Activated T-helper 17 cell treated with anti-CD3 and anti-CD28 coated beads, Interleukin-2, amount 50 U/mL, for 72 hours (primary cell): ENCODE measurements at regions not wholly inside any gene's neighbourhood (a gene's known extent, or its start where the extent isn't known, plus 50 kb on each side); places are given as distances from the start of the nearest gene placed in this dataset.

ENCODE experiments used
- ATAC-seq: fragments of 150-1000 bp; cut with Tn5 transposase; replicated peaks from 2 replicates; pipeline ENCODE4 v1.10.0; 2021; ENCODE audit warnings: mild to moderate bottlenecking, moderate library complexity
- H3K27ac Mint-ChIP-seq: one replicate; pipeline ENCODE4 v1.8.0; 2022; ENCODE audit warnings: mixed read lengths
- H3K27me3 Mint-ChIP-seq: one replicate; pipeline ENCODE4 v1.8.0; 2022; ENCODE audit warnings: mixed read lengths
- H3K36me3 Mint-ChIP-seq: one replicate; pipeline ENCODE4 v1.8.0; 2022; ENCODE audit warnings: low read depth, mild to moderate bottlenecking, mixed read lengths
- H3K4me1 Mint-ChIP-seq: one replicate; pipeline ENCODE4 v1.8.0; 2022; ENCODE audit warnings: mixed read lengths
- H3K4me3 Mint-ChIP-seq: one replicate; pipeline ENCODE4 v1.8.0; 2022; ENCODE audit warnings: mild to moderate bottlenecking, mixed read lengths
- H3K9me3 Mint-ChIP-seq: one replicate; pipeline ENCODE4 v1.8.0; 2022; ENCODE audit warnings: mixed read lengths

DNA sequence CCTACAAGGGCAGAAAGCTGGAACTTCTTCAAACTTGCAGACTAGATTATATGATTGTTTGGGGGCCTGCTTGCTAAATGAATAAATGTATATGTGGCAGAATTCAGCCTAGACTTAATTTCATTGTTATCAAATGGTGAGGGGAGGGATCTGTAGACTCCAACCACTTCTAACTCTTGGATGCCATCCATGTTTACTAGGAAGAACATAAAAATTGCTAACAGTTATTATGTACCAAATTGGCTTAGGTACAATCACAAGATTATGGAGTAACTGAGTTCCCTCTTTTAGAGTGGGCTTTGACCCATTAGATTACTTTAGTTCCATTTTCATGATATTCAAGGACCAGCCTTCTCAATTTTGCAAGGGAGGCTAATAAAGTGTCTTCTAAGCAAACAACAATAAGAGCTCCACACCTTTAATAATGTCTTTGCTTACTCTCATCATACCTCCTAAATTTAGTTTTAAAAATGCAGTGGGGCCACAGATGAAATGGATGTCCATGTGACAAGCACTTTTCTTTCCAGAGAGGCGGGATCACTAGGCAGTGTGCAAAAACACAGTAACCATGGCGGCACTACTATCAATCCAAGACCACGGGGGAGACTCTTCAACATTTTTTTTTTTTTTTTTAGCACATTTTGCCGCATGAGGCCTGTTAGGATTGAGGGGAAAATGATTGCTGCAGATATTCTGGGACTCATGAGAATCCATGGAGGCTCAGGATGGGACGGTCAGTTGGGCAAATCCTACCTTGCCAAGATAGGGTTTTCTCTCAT lies 217.6 kb upstream of the SPRED2 start:
- Mint-ChIP-seq H3K4me1 (no peaks in the 10 kb centered on the region), H3K4me3 (no peak overlapping the region), H3K27me3 (no peaks in the 10 kb centered on the region), H3K27ac (no peak overlapping the region), H3K36me3 (no peaks in the 10 kb centered on the region), H3K9me3 (no peaks in the 10 kb centered on the region)
- ATAC-seq = no peak

DNA sequence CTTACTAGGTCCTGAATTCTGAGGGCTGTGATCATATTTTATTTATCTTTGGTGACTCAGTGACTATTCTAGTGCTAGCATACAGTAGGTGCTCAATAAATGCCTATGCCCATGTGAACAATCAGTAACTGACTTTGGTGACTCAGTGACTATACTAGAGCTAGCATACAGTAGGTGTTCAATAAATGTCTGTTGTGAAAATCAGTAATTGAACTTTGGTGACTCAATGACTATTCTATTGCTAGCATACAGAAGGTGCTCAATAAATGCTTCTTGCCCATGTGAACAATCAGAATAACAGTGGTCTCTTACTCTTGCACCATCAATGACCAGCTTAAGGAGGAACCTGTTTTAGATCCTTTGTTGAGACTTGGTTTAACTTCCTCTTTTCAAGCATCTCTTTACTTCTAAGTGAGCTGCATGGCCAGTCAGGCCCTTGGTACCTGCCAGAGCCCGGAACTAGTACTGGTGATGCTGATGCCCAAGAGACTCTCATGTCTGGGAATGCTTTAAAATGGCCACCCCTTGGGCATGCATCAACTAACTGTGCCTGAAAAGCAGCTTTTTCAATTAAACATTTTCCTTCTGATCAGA lies 214.9 kb upstream of the SPRED2 start:
- Mint-ChIP-seq H3K4me1 (no peaks in the 10 kb centered on the region), H3K27me3 (no peaks in the 10 kb centered on the region), H3K36me3 (no peaks in the 10 kb centered on the region), H3K9me3 (no peaks in the 10 kb centered on the region), H3K4me3 (no peak overlapping the region), H3K27ac (no peak overlapping the region)
- ATAC-seq = no peak

DNA sequence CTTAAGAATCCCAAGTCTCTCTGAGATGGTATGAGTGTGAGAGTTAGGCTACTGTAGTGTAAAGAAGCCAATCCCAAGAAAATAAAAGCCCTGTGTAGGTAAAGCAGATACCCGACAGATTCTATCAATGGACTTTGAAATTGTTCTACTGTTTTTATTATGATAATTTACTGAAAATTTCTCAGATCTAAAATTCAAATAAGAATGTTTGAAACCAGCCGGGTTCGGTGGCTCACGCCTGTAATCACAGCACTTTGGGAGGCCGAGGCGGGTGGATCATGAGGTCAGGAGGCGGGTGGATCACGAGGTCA lies 208.3 kb upstream of the SPRED2 start:
- no peak for ATAC-seq
- no peak overlapping the region for H3K4me3 Mint-ChIP-seq
- no peak overlapping the region for H3K27ac Mint-ChIP-seq
- H3K4me1 Mint-ChIP-seq = no peaks in the 10 kb centered on the region
- no peaks in the 10 kb centered on the region for H3K36me3 Mint-ChIP-seq
- no peaks in the 10 kb centered on the region for H3K9me3 Mint-ChIP-seq
- peaks cover 13% of the 10 kb centered on the region for H3K27me3 Mint-ChIP-seq

DNA sequence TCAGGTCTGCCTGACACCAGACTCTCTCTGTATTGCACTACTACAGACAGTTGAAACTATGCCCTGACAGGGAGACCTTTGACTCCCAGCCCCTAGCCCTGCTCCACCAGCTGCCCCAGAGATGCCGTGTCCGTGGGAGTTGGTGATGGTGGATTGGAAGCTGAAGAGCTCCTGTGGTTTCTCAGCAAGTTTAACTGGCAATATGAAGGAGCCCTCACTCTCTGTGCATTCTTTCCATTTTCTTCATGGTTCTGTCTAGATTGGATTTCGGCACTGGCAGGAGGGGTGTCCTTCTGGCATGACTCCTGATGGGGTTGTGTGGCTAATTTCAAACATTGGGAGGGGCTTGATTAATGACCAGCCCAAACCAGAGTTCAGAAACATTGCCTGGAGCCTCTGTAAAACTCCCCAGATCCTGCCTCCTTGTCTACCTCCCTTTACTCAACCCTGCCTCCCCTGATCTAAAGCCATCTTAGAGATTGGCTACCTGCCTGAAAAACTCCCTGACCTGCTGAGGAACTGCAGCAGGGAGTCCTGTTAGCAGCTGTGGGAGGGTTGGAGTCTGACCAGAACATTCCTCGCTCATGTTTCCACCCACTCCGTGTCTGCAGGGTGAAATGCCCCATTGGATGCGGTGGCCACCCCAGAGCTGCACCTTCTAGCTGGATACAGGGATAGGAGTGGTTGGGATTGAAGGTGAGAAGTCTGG lies 206.9 kb upstream of the SPRED2 start:
- no peaks in the 10 kb centered on the region for H3K4me1 Mint-ChIP-seq
- no peak overlapping the region for H3K27ac Mint-ChIP-seq
- ATAC-seq = no peak
- peaks cover 13% of the 10 kb centered on the region for H3K27me3 Mint-ChIP-seq
- H3K9me3 Mint-ChIP-seq = no peaks in the 10 kb centered on the region
- H3K36me3 Mint-ChIP-seq = no peaks in the 10 kb centered on the region
- no peak overlapping the region for H3K4me3 Mint-ChIP-seq

DNA sequence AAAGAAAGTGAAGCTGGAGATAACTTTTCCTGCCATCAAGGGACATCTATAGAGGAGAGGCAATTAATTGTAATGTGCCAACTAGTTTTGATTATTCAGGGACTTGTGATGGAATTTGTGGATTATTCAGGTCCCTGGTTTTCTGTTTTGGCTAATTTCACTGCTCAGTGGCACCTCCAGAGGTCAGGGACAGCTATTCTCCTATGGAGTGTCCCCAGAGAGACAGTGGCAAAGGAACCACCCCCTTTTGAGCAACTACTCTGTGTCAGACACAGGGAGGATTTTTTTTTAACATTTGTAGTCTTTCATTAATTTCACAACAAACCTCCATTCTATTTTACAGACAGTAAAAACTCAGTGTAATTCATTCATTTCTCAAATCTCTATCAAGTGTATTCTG lies 206.0 kb upstream of the SPRED2 start:
- H3K27me3 Mint-ChIP-seq = peaks cover 18% of the 10 kb centered on the region
- no peaks in the 10 kb centered on the region for H3K36me3 Mint-ChIP-seq
- H3K4me3 Mint-ChIP-seq = no peak overlapping the region
- no peak for ATAC-seq
- H3K4me1 Mint-ChIP-seq = no peaks in the 10 kb centered on the region
- H3K27ac Mint-ChIP-seq = no peak overlapping the region
- no peaks in the 10 kb centered on the region for H3K9me3 Mint-ChIP-seq

DNA sequence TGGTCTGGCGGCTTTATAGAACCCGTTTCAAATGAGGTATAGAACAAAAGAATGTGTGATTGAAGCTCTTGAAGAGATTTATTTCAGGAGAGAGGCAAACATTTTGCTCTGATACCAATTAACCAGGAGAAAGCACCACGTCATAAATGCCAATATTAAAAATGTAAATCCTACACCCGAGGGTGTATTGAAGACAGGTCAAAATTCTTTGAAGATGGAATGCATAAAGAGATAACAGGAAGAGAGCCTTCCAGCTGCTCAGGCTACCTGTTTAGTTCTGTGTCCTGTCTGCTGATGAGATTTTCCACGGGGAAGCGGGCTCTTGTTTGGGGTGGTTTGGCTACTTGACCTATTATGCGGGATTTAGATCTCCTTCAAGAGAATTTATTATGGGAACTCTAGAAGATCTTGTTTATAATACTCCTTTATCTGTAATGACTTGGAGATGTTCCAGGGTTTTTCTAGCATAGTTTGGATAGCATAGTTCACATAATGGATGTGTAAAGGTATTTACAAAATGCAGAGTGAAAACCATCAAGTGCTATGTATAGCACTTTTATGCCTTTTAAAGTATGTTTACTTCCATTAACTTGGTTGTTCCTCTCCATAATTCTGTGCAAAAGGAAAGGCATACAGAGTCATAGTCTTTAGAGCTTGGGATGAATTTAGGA lies 204.5 kb upstream of the SPRED2 start:
- Mint-ChIP-seq H3K9me3 (no peaks in the 10 kb centered on the region), H3K4me3 (no peak overlapping the region), H3K27me3 (peaks cover 25% of the 10 kb centered on the region), H3K27ac (no peak overlapping the region), H3K36me3 (no peaks in the 10 kb centered on the region), H3K4me1 (no peaks in the 10 kb centered on the region)
- no peak for ATAC-seq

DNA sequence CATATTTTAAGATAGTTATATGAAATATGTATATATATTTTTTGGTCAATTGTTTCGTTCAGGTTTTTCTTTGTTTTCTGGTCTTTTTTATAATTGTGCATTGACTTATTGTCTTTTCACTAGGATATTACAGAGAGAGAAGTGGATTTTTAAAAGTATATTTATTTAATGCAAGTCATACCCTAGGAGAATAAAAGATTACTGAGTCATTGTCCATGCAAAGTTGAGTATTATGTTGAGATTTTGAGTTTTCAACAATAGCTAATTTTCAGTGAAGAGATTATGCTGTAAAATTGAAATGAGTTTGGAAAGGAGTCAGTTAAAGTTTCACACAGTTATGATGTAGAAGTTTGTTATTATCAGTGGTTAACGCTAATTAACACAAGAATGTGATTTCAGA lies 203.6 kb upstream of the SPRED2 start:
- H3K9me3 Mint-ChIP-seq = no peaks in the 10 kb centered on the region
- H3K4me3 Mint-ChIP-seq = no peak overlapping the region
- ATAC-seq = no peak
- no peaks in the 10 kb centered on the region for H3K36me3 Mint-ChIP-seq
- no peak overlapping the region for H3K27ac Mint-ChIP-seq
- H3K4me1 Mint-ChIP-seq = no peaks in the 10 kb centered on the region
- H3K27me3 Mint-ChIP-seq = peaks cover 28% of the 10 kb centered on the region

DNA sequence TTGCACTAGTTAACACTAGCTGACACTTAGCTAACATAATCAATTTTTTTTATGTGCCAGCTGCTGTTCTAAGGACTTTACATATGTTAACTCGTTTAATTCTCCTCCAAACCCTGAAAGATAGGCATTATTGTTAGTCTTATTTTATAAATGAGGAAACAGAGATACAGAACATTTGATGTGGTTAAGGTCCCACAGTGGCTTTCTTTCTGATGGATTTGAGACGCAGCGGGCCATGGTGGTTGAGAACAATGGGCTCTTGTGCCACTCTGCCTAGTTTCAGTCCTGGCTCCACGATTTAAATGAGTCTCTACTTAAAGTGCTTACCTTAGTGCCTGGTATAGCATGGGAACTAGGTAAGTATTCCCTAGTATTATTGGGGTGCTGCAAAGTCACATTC lies 201.9 kb upstream of the SPRED2 start:
- Mint-ChIP-seq H3K27ac (no peak overlapping the region), H3K9me3 (no peaks in the 10 kb centered on the region), H3K27me3 (peaks cover 24% of the 10 kb centered on the region), H3K4me3 (no peak overlapping the region), H3K36me3 (no peaks in the 10 kb centered on the region), H3K4me1 (no peaks in the 10 kb centered on the region)
- no peak for ATAC-seq

DNA sequence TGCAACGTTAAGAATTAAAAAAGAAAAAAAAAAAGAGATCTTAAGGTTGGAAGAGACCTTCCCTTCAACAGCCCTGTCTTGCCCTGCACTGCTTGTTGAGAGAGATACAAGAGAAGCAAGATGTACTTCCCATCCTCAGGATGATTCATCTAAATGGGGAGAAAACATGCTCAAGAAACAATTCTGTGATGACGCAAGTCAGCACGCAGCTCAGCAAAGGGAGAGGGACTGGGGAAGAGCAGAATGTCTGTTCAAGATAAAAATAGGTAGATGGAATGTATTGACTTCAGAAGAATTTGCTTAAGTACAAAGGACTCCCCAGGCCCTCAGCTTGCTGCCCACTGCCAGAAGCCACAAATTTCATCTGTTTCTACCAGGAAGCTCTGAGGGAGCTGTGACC lies 198.2 kb upstream of the SPRED2 start:
- Mint-ChIP-seq H3K9me3 (no peaks in the 10 kb centered on the region), H3K4me3 (no peak overlapping the region), H3K36me3 (no peaks in the 10 kb centered on the region), H3K27me3 (peaks cover 18% of the 10 kb centered on the region), H3K4me1 (no peaks in the 10 kb centered on the region), H3K27ac (no peak overlapping the region)
- ATAC-seq = no peak

DNA sequence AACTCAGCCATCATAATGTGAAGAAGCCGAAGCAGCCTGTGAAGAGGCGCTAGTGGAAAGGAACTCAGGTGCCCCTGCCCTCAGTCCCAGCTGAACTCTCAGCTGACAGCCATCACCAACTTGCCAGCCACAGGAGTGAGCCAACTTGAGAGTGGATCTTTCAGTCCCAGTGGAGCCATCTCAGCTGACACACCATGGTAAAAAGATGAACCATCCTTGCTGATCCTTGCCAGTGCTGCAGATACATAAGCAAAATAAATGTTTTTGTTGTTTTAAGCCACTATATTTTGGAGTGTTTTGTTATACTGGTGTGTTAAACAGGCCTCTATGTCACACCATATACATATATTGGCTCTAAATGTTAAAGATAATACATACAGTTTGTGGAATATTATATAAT lies 195.8 kb upstream of the SPRED2 start:
- H3K27me3 Mint-ChIP-seq = peaks cover 11% of the 10 kb centered on the region
- H3K36me3 Mint-ChIP-seq = no peaks in the 10 kb centered on the region
- H3K4me1 Mint-ChIP-seq = no peaks in the 10 kb centered on the region
- H3K4me3 Mint-ChIP-seq = no peak overlapping the region
- no peak for ATAC-seq
- H3K9me3 Mint-ChIP-seq = no peaks in the 10 kb centered on the region
- no peak overlapping the region for H3K27ac Mint-ChIP-seq

DNA sequence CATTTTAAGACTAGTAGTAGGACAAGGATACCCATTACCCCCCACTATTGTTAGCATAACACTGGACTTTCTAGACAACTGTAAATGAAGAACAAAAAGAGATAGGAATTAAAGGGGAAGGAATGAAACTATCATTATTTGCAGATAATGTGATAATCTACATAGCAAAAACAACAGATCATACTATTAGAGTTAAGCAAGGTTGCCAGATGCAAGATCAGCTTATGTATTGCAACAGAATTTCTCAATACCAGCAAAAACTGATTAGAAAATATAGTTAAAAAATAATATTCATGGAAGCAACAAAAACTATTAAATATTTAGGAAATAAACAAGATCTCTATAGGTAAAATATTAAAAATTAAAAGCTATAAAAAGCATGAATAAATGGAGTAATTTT lies 194.4 kb upstream of the SPRED2 start:
- no peaks in the 10 kb centered on the region for H3K4me1 Mint-ChIP-seq
- peaks cover 21% of the 10 kb centered on the region for H3K27me3 Mint-ChIP-seq
- no peak overlapping the region for H3K27ac Mint-ChIP-seq
- H3K4me3 Mint-ChIP-seq = no peak overlapping the region
- H3K36me3 Mint-ChIP-seq = no peaks in the 10 kb centered on the region
- no peak for ATAC-seq
- no peaks in the 10 kb centered on the region for H3K9me3 Mint-ChIP-seq

DNA sequence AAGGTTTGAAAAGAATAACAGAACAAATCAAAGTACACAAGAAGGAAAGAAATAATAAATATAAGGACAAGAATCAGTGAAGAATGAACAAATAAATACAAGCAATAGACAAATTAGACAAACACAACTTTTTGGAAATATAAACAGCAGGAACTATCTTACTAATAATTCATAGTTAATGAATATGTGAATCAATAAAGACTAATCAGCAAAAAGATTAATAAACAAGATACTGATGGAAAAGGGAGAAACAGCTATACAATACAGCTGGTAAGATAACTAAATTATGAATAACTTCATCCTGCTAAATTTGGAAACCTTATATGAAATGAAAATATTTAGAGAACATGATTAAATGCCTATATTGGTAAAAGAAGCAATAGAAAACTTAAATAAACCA lies 193.6 kb upstream of the SPRED2 start:
- no peaks in the 10 kb centered on the region for H3K9me3 Mint-ChIP-seq
- H3K36me3 Mint-ChIP-seq = no peaks in the 10 kb centered on the region
- no peak for ATAC-seq
- no peaks in the 10 kb centered on the region for H3K4me1 Mint-ChIP-seq
- no peak overlapping the region for H3K4me3 Mint-ChIP-seq
- H3K27ac Mint-ChIP-seq = no peak overlapping the region
- H3K27me3 Mint-ChIP-seq = peaks cover 22% of the 10 kb centered on the region

DNA sequence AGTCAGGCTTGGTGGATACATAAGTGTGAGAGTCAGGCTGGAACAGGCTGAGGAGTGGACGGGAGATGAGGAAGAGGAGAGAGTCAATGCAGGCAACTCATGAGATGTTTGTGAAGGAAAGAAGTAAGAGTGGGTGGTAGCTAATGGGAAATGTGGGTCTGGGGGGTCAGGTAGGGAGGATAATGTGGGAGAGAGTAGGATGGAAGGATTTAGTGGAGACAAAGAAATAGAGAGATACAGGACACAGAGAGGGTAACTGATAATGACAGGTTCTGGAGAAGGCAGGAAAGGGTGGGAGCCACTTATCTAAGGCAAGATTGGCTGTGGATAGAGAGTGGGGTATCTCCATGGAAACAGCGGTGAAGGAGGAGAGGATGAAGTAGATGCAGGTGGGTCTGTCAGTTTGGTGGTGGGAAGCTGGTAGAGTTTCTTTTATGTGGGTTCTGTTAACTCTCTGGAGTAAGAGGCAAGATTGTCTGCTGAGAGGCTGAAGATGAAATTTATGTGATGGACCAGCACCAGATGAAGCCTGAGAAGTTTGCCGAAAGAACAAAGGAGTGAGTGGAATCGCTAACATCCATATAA lies 190.6 kb upstream of the SPRED2 start:
- Mint-ChIP-seq H3K27ac (no peak overlapping the region), H3K36me3 (no peaks in the 10 kb centered on the region), H3K4me1 (no peaks in the 10 kb centered on the region), H3K9me3 (no peaks in the 10 kb centered on the region), H3K27me3 (peaks cover 29% of the 10 kb centered on the region), H3K4me3 (no peak overlapping the region)
- no peak for ATAC-seq

DNA sequence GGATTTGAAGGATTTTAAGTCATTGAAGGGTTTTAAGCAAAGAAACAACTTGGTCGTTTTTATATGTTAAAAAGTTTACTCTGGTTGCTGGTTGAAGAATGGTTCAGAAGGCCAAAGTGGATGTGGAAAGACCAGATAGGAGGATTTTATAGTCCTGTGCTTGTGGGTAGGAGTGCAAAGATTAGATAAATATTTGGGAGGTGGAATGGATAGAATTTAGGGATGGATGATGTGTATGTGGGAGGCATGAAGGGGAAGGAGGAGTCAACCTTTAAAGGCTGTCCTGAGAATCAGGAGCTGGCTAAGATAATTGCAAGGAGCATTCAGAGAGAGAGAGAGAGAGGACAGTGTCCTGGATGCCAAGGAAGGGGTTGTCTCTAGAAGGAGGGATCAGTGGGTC lies 190.1 kb upstream of the SPRED2 start:
- no peaks in the 10 kb centered on the region for H3K36me3 Mint-ChIP-seq
- no peaks in the 10 kb centered on the region for H3K4me1 Mint-ChIP-seq
- H3K27ac Mint-ChIP-seq = no peak overlapping the region
- ATAC-seq = no peak
- H3K4me3 Mint-ChIP-seq = no peak overlapping the region
- H3K27me3 Mint-ChIP-seq = peaks cover 29% of the 10 kb centered on the region
- no peaks in the 10 kb centered on the region for H3K9me3 Mint-ChIP-seq

DNA sequence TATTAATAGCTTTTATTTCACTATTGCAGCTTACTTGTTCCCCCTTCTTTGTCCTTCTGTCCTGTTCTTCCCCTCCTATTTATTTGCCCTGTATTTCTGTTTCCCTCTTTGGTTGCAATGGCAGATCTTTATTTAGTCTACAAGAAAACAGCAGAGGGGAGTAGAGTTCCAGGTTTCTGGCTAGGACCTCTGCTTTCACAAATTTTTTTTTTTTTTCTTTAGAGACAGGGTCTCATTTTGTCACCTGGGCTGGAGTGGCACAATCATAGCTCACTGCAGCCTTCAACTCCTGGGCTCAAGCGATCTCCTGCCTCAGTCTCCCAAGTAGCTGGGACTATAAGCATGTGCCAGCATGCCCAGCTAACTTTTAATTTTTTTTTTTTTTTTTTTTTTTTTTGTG lies 188.1 kb upstream of the SPRED2 start:
- H3K36me3 Mint-ChIP-seq = no peaks in the 10 kb centered on the region
- H3K27ac Mint-ChIP-seq = no peak overlapping the region
- H3K9me3 Mint-ChIP-seq = no peaks in the 10 kb centered on the region
- ATAC-seq = no peak
- H3K4me1 Mint-ChIP-seq = no peaks in the 10 kb centered on the region
- H3K4me3 Mint-ChIP-seq = no peak overlapping the region
- peaks cover 29% of the 10 kb centered on the region for H3K27me3 Mint-ChIP-seq
